ENCODE measurements at regions not wholly inside any gene's neighbourhood (a gene's known extent, or its start where the extent isn't known, plus 50 kb on each side); places are given as distances from the start of the nearest gene placed in this dataset.

DNA sequence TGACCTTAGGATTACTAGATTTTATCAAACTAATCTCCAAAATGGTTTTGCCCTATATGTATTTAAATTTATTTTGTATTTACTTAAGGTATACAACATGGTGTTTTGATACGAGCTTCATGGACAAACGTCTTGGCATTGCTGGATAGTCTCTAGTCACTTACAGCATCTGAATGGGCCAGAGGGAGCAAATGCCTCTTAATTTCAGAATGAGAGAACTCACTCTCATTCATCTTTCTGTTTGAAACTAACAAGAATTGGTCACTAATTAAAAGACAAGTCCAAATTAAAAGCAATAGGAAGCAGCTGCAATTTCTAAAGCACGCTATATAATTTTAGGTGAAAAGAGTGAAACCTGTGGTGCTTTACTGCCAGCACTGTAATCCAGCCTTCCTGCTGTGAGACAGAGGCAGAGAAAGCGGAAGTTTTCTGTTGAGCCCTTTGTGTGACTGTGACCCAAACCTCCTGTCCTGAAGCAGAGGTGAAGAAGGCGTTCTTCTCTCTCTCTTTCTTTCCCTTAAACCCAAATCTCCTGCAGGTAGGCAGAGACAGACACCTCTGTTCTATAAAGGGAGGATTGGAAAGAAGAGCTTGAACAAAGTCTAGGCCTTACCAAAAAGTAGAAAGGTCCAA is 184.6 kb upstream of the NAV3 start:
- TF ChIP-seq, protein P1, sequence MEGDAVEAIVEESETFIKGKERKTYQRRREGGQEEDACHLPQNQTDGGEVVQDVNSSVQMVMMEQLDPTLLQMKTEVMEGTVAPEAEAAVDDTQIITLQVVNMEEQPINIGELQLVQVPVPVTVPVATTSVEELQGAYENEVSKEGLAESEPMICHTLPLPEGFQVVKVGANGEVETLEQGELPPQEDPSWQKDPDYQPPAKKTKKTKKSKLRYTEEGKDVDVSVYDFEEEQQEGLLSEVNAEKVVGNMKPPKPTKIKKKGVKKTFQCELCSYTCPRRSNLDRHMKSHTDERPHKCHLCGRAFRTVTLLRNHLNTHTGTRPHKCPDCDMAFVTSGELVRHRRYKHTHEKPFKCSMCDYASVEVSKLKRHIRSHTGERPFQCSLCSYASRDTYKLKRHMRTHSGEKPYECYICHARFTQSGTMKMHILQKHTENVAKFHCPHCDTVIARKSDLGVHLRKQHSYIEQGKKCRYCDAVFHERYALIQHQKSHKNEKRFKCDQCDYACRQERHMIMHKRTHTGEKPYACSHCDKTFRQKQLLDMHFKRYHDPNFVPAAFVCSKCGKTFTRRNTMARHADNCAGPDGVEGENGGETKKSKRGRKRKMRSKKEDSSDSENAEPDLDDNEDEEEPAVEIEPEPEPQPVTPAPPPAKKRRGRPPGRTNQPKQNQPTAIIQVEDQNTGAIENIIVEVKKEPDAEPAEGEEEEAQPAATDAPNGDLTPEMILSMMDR (IDR thresholded peaks at IDR 0.05): no peak

DNA sequence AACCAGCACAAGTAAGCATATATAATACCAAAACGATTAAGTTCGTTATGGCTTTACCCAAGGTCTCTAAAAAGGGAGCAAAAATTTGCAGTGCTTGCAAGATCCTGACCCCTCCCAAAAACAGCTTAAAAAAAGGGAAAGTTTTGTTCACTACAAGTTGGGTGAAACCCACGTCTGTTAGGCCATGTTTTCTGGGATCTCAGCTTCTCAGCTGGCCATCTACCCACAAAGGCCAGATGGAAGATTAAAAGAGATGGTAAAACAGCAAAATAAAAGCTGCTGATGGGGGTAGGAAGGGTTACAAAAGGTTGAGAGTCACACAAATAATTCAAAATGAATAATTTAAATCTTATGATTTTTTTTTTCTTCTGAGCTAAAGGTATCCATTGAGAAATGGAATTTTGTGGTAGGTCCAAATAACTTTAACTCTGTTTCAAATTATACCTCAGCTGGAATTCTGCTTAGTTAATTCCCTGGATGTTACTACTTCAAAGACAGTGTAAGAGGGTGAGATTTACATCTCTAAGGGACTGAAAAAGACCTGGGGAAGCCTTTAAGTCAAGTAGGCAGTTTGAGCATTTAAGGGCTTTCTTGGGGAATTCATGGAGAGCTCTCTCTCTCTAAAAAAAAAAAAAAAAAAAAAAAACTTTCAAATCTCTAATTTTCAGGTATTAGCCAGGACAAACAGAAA is 185.6 kb upstream of the NAV3 start:
- TF ChIP-seq, protein P1 (IDR thresholded peaks at IDR 0.05): no peak

DNA sequence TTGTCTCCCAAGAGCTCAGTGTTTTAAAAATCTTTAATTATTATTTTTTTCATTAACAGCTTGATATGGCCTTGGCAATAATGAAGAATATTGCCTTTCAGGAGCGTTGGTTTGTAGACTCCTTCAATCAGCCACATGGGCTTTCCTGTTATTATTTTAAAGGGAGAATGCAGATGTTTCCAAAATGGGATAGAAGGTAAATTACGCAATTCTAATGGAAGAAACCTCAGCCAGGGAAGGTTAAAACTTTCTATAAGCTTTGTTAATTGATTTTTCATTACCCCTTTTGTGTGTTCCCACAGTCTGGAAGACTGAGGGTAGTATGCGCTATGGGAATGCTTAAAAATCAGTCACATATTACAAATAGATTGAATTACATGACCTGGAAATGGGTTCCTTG is 188.4 kb upstream of the NAV3 start:
- TF ChIP-seq, protein P1 (IDR thresholded peaks at IDR 0.05): no peak

- TF ChIP-seq, protein P1 (IDR thresholded peaks at IDR 0.05): no peak
Observed at GRCh38 chr12:77640356-77640755, 190.3 kb upstream of the NAV3 start.

DNA sequence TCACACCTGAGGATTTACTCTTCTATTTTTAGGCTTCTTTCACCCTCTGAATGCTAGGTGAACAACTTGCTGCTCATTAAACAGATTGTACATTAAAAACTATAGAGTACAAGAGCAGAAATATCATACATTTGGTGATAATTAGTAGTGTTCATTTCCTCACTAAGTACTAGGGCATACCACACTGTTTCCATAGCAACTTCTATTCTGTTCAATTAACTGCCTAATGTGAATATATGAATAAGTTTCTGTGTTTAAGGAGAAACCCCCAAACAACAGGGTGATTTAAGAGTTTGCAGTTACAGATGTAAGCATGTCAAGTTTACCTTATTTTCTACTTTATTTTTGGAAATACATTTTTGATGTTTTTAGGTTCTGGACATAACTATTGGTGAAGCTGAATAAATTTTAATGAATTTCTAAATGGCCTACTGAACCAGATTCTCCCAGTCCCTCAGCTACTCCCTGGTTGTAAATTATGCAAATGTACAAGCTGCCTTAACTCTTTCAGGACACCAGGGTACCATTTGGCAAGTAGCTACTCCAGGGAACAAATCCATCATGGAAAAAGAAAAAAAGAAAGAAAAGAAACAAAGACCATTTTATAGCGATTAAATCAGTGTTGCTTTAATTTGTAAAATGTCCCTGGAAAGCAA is 199.8 kb upstream of the NAV3 start:
- TF ChIP-seq, protein P1 (IDR thresholded peaks at IDR 0.05): no peak

DNA sequence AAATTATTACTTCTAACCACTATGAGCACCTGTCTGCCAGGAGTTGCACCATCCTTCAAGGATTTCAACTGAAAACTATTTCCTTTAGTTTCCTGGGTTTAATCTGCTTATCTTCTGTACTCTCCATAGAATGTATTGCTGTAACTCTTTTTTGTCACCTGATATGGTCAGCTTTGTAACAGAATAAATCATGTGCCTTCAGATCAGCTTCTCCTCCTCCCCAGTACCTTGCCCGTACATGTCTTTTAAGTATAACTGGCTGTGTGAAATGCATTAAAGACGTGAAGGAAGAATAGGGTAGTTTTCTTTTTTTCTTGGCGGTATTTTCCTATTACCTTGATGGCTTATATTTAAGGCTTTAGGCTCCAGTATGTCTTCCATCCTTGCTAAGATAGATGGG is 200.3 kb upstream of the NAV3 start:
- TF ChIP-seq, protein P1 (IDR thresholded peaks at IDR 0.05): no peak

DNA sequence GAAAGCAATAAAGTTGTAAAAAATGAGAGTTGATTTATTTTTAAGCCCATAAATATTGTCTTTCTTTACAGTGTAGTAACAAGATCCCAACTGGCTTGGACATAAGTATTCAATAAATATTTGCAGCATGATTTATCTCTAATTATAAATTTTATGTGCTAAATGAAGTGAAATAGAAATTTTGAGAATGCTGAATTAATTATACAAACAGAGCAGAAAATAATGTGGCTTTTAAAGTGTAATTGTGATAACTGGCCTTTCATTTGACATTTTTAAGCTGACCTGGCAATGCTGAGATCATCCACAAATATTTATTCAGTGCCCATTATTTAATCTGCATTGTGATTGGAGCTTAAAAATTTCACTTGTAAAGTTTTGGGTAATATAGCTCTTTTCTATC is 201.6 kb upstream of the NAV3 start:
- TF ChIP-seq, protein P1 (IDR thresholded peaks at IDR 0.05): no peak

All from LNCAP (cell line).